ENCODE measurements at regions not wholly inside any gene's neighbourhood (a gene's known extent, or its start where the extent isn't known, plus 50 kb on each side); places are given as distances from the start of the nearest gene placed in this dataset.
A peak's percentile ranks its signal among the peaks of the same experiment; 100 is the strongest.
"Not testable (repeated sequence)": the region's sequence is repeated elsewhere in the genome, so short reads cannot be mapped to it uniquely, and the experiment has no call there.

GRCh38 chr2:89537862-89538261, 846.4 kb downstream of the RPIA start:
- H3K27me3 ChIP-seq; H3K9me3 ChIP-seq; H3K36me3 ChIP-seq; H3K4me1 ChIP-seq; intact Hi-C loops (cut with DNase I); H3K27ac ChIP-seq; H3K4me3 ChIP-seq: not testable (repeated sequence)
- peak in 1 of 2 donors; percentile 31 for DNase-seq (ENCODE audit: low spot score in 2 of 2)

- intact Hi-C loops (cut with DNase I); H3K27ac ChIP-seq; H3K4me1 ChIP-seq; H3K36me3 ChIP-seq; H3K27me3 ChIP-seq; H3K9me3 ChIP-seq; H3K4me3 ChIP-seq: not testable (repeated sequence)
- DNase-seq (ENCODE audit: low spot score in 2 of 2), result peak in 1 of 2 donors; percentile 27
Measured at GRCh38 chr2:89544110-89544509, 852.6 kb downstream of the RPIA start.

GRCh38 chr2:89579154-89579553, 887.7 kb downstream of the RPIA start:
- H3K4me3 ChIP-seq; H3K36me3 ChIP-seq; H3K27ac ChIP-seq; intact Hi-C loops (cut with DNase I); DNase-seq (ENCODE audit: low spot score in 2 of 2); H3K4me1 ChIP-seq; H3K9me3 ChIP-seq; H3K27me3 ChIP-seq: not testable (repeated sequence)

- H3K4me3 ChIP-seq; H3K27me3 ChIP-seq; H3K9me3 ChIP-seq; intact Hi-C loops (cut with DNase I); H3K4me1 ChIP-seq; H3K27ac ChIP-seq; DNase-seq (ENCODE audit: low spot score in 2 of 2); H3K36me3 ChIP-seq: not testable (repeated sequence)
Measured at GRCh38 chr2:89582816-89583215, 891.3 kb downstream of the RPIA start.

GRCh38 chr2:89584046-89584445, 892.6 kb downstream of the RPIA start:
- H3K27me3 ChIP-seq; H3K36me3 ChIP-seq; intact Hi-C loops (cut with DNase I); H3K27ac ChIP-seq; H3K9me3 ChIP-seq; H3K4me1 ChIP-seq; DNase-seq (ENCODE audit: low spot score in 2 of 2): not testable (repeated sequence)
- H3K4me3 ChIP-seq, result peak overlapping the region in 1 of 2 donors; percentile 32

- H3K27ac ChIP-seq; H3K9me3 ChIP-seq; DNase-seq (ENCODE audit: low spot score in 2 of 2); H3K36me3 ChIP-seq; H3K4me1 ChIP-seq; H3K27me3 ChIP-seq; intact Hi-C loops (cut with DNase I): not testable (repeated sequence)
- H3K4me3 ChIP-seq, result peak overlapping the region in 1 of 2 donors; percentile 67
Measured at GRCh38 chr2:89584868-89585557, 893.5 kb downstream of the RPIA start.

- intact Hi-C loops (cut with DNase I); H3K27me3 ChIP-seq; H3K4me1 ChIP-seq; H3K9me3 ChIP-seq; H3K27ac ChIP-seq; H3K36me3 ChIP-seq; DNase-seq (ENCODE audit: low spot score in 2 of 2): not testable (repeated sequence)
- peak overlapping the region in 1 of 2 donors; percentile 67 for H3K4me3 ChIP-seq
Measured at GRCh38 chr2:89585558-89585920, 894.1 kb downstream of the RPIA start.

- H3K4me1 ChIP-seq; H3K4me3 ChIP-seq; H3K9me3 ChIP-seq; H3K27ac ChIP-seq; DNase-seq (ENCODE audit: low spot score in 2 of 2); intact Hi-C loops (cut with DNase I); H3K36me3 ChIP-seq; H3K27me3 ChIP-seq: not testable (repeated sequence)
Measured at GRCh38 chr2:89599843-89600242, 908.4 kb downstream of the RPIA start.

- H3K36me3 ChIP-seq; H3K27me3 ChIP-seq; DNase-seq (ENCODE audit: low spot score in 2 of 2); H3K9me3 ChIP-seq; H3K4me1 ChIP-seq; intact Hi-C loops (cut with DNase I); H3K4me3 ChIP-seq; H3K27ac ChIP-seq: not testable (repeated sequence)
Measured at GRCh38 chr2:89606514-89606913, 915.0 kb downstream of the RPIA start.

- H3K27ac ChIP-seq; H3K4me1 ChIP-seq; intact Hi-C loops (cut with DNase I); H3K4me3 ChIP-seq; H3K9me3 ChIP-seq; H3K27me3 ChIP-seq; H3K36me3 ChIP-seq; DNase-seq (ENCODE audit: low spot score in 2 of 2): not testable (repeated sequence)
Measured at GRCh38 chr2:89610207-89610926, 918.9 kb downstream of the RPIA start.

- DNase-seq (ENCODE audit: low spot score in 2 of 2); H3K27me3 ChIP-seq; H3K36me3 ChIP-seq; H3K4me3 ChIP-seq; H3K4me1 ChIP-seq; H3K9me3 ChIP-seq; intact Hi-C loops (cut with DNase I); H3K27ac ChIP-seq: not testable (repeated sequence)
Measured at GRCh38 chr2:89610927-89611515, 919.5 kb downstream of the RPIA start.

- intact Hi-C loops (cut with DNase I); H3K36me3 ChIP-seq; DNase-seq (ENCODE audit: low spot score in 2 of 2); H3K27me3 ChIP-seq; H3K4me1 ChIP-seq; H3K9me3 ChIP-seq; H3K27ac ChIP-seq; H3K4me3 ChIP-seq: not testable (repeated sequence)
Measured at GRCh38 chr2:89611710-89612109, 920.2 kb downstream of the RPIA start.

- intact Hi-C loops (cut with DNase I), result not testable (repeated sequence)
Measured at GRCh38 chr2:89649268-89649667, 957.8 kb downstream of the RPIA start.

GRCh38 chr2:89679254-89679653, 987.8 kb downstream of the RPIA start:
- H3K4me3 ChIP-seq; H3K4me1 ChIP-seq; H3K27me3 ChIP-seq; H3K9me3 ChIP-seq; intact Hi-C loops (cut with DNase I); DNase-seq (ENCODE audit: low spot score in 2 of 2); H3K36me3 ChIP-seq; H3K27ac ChIP-seq: not testable (repeated sequence)

More at GRCh38 chr2:89649268-89649667, 957.8 kb downstream of the RPIA start:
- not testable (repeated sequence) for H3K4me1 ChIP-seq; H3K9me3 ChIP-seq; DNase-seq (ENCODE audit: low spot score in 2 of 2); H3K36me3 ChIP-seq; H3K27me3 ChIP-seq; H3K27ac ChIP-seq; H3K4me3 ChIP-seq

All from ascending aorta (tissue), 2 donors.